Adrenal gland (tissue), 9 donors: ENCODE measurements at regions not wholly inside any gene's neighbourhood (a gene's known extent, or its start where the extent isn't known, plus 50 kb on each side); places are given as distances from the start of the nearest gene placed in this dataset.

ENCODE experiments used
- DNase-seq, 7 donors: peaks; one replicate each; pipeline ENCODE4 v3.0.0-alpha.2; 2019 to 2020
- H3K27ac ChIP-seq, 5 donors: fragments of 200-600 bp; sonication (generic) in 4 of 5; 1 replicate in 3 of 5; 2 replicates in 2 of 5; pipeline versions ENCODE4 v1.5.1 to v1.8.0; 2016 to 2020; ENCODE audit warnings: mild to moderate bottlenecking in 1 of 5
- H3K27me3 ChIP-seq: fragments of 200-600 bp; 2 replicates; pipeline ENCODE4 v1.8.0; 2021
- H3K36me3 ChIP-seq, 2 donors: fragments of 200-600 bp; replicated peaks in 1 of 2; 1 replicate in 1 of 2; 2 replicates in 1 of 2; pipeline versions ENCODE4 v1.5.1 to v1.8.0; 2018 to 2022
- H3K4me1 ChIP-seq, 2 donors: fragments of 200-600 bp; replicated peaks in 1 of 2; 1 replicate in 1 of 2; 2 replicates in 1 of 2; pipeline versions ENCODE4 v1.5.1 to v1.8.0; 2018 to 2021
- H3K4me3 ChIP-seq, 4 donors: fragments of 200-600 bp; sonication (generic) in 3 of 4; one replicate each; pipeline ENCODE4 v1.5.1; 2016 to 2018
- H3K9me3 ChIP-seq, 3 donors: fragments of 200-600 bp; sonication (generic) in 1 of 3; replicated peaks in 1 of 3; 1 replicate in 2 of 3; 2 replicates in 1 of 3; pipeline versions ENCODE4 v1.5.1 to v1.8.0; 2016 to 2021
- POLR2A ChIP-seq, 2 donors: fragments of 450-650 bp; IDR thresholded peaks; one replicate each; pipeline ENCODE4 v1.6.1; 2017; ENCODE audit warnings: antibody characterized with exemption in 2 of 2, mild to moderate bottlenecking in 2 of 2, moderate library complexity in 1 of 2
- WGBS, 4 donors: extraction: QIAGEN DNeasy Blood & Tissue Kit in 2 of 4; methylation state at CpG; one replicate each; pipeline versions ENCODE4 v1.1.5 to v1.1.7; 2013 to 2017; 5-methylcytosine and 5-hydroxymethylcytosine counted together
- intact Hi-C, 2 donors: fragments of 100-400 bp; cut with DNase I; formaldehyde crosslinking; loops; one replicate each; pipeline versions ENCODE4 v1.14.1 to v1.15.0; 2022 to 2023
- TF ChIP-seq, protein P1 (sequence below), 6 experiments: fragments of 450-650 bp in 4 of 6; fragments of 200-600 bp in 2 of 6; sonication (generic) in 1 of 6; IDR thresholded peaks; 1 replicate in 5 of 6; 2 replicates in 1 of 6; pipeline versions ENCODE4 v1.5.1 to v1.8.0; 2016 to 2021; ENCODE audit warnings: antibody characterized with exemption in 6 of 6, mild to moderate bottlenecking in 2 of 6, moderate library complexity in 1 of 6
- donor health status: healthy with polysubstance abuse.
- donor health status: Bipolar disorder and iron deficiency.
- donor health status: DM: yes; HTN: yes; CAD: no.
- donor health status: DM: no; HTN: no; CAD: no.
- donor health status: DM: no; HTN: no; CAD: no.

DNA sequence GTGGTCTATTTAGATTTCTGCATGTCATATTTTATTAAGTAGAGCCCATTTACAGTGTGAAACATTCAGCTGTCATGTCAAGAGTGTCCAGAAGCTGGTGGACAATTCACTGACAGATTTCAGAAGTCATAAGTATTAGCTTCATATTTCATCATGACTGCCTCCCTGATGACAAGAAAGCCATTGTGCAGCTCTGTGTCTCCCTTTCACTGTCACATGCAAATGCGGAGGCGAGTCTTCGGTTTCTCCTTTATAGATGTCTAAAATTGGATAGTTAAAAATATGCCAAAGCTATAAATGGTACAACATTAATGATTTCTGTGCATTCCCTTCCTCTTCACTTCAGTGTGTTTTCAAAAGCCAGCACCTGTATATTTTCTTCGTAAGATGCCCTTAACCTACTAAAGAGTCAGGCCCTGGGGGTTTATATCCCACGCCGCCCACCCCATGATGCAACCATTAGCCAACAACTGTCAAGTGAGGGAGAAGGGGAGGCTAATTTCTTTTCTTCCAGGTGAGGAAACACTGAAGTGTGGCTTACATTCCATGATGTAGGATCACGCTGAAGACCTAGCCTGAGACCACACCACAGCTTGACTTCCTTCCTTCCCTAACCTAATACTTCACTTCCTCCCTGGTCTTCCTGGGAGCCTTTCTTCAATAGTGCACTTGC is 99.6 kb upstream of the DDX18 start:
- H3K36me3 ChIP-seq = no peaks in the 10 kb centered on the region
- intact Hi-C loops = no loop called here
- H3K4me3 ChIP-seq = no peak overlapping the region
- H3K4me1 ChIP-seq = no peaks in the 10 kb centered on the region
- H3K27ac ChIP-seq = no peak overlapping the region
- TF ChIP-seq POLR2A (IDR thresholded peaks at IDR 0.05) = no peak
- TF ChIP-seq, protein P1, sequence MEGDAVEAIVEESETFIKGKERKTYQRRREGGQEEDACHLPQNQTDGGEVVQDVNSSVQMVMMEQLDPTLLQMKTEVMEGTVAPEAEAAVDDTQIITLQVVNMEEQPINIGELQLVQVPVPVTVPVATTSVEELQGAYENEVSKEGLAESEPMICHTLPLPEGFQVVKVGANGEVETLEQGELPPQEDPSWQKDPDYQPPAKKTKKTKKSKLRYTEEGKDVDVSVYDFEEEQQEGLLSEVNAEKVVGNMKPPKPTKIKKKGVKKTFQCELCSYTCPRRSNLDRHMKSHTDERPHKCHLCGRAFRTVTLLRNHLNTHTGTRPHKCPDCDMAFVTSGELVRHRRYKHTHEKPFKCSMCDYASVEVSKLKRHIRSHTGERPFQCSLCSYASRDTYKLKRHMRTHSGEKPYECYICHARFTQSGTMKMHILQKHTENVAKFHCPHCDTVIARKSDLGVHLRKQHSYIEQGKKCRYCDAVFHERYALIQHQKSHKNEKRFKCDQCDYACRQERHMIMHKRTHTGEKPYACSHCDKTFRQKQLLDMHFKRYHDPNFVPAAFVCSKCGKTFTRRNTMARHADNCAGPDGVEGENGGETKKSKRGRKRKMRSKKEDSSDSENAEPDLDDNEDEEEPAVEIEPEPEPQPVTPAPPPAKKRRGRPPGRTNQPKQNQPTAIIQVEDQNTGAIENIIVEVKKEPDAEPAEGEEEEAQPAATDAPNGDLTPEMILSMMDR (IDR thresholded peaks at IDR 0.05) = no peak
- no peaks in the 10 kb centered on the region for H3K27me3 ChIP-seq
- no peaks in the 10 kb centered on the region for H3K9me3 ChIP-seq
- WGBS, 4 donors = 72 to 84% (median 74%) methylated on average over 7 of the region's 7 CpGs
- DNase-seq = no peak

DNA sequence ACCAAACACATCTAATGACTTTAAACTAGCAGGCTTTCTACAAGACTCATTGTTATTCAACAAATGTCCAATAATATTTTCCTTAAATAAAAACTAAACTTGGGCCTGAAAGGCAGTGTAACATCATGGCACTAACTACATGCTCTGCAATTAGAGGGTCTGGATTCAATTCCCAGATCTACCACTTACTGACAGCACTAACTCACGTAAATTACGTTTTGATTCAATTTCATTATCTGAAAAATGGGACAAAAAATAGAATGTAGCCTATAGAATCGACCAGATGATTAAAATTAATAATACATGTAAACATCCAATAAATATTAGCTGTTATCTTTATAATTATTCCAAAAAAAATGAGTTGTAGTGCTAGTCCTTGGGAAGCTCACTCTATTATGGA is 98.0 kb upstream of the DDX18 start:
- TF ChIP-seq, protein P1 (IDR thresholded peaks at IDR 0.05) = no peak
- TF ChIP-seq POLR2A (IDR thresholded peaks at IDR 0.05) = no peak
- no peaks in the 10 kb centered on the region for H3K27me3 ChIP-seq
- no peak overlapping the region for H3K27ac ChIP-seq
- intact Hi-C loops = no loop called here
- no peaks in the 10 kb centered on the region for H3K4me1 ChIP-seq
- 63 to 65% (median 65%) methylated on average over 3 of the region's 3 CpGs for WGBS, 4 donors
- no peaks in the 10 kb centered on the region for H3K9me3 ChIP-seq
- no peak overlapping the region for H3K4me3 ChIP-seq
- H3K36me3 ChIP-seq = no peaks in the 10 kb centered on the region
- no peak for DNase-seq

DNA sequence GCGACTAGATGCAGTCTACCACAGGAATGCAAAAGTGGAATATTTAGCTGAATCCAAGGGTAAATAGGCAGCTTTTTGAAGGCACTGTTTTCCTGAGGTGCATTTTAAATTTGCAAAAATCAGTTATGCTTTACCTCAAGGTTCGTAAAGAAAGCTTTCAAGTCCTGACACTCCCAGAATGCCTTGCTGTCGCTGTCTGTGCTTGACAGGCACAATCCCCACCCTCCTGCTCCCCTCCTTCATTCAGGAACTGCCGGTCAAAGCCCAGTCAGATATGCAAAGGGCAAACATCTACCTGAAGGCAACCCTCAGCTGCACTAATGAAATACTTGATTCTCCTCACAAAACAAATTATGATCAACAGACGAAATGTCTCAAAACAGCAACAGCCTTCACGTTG is 97.4 kb upstream of the DDX18 start:
- intact Hi-C loops = no loop called here
- H3K27me3 ChIP-seq = no peaks in the 10 kb centered on the region
- no peaks in the 10 kb centered on the region for H3K36me3 ChIP-seq
- H3K9me3 ChIP-seq = no peaks in the 10 kb centered on the region
- H3K4me3 ChIP-seq = no peak overlapping the region
- 45 to 53% (median 47%) methylated on average over 6 of the region's 6 CpGs for WGBS, 4 donors
- DNase-seq = no peak
- no peaks in the 10 kb centered on the region for H3K4me1 ChIP-seq
- TF ChIP-seq, protein P1 (IDR thresholded peaks at IDR 0.05) = no peak
- TF ChIP-seq POLR2A (IDR thresholded peaks at IDR 0.05) = no peak
- H3K27ac ChIP-seq = no peak overlapping the region

DNA sequence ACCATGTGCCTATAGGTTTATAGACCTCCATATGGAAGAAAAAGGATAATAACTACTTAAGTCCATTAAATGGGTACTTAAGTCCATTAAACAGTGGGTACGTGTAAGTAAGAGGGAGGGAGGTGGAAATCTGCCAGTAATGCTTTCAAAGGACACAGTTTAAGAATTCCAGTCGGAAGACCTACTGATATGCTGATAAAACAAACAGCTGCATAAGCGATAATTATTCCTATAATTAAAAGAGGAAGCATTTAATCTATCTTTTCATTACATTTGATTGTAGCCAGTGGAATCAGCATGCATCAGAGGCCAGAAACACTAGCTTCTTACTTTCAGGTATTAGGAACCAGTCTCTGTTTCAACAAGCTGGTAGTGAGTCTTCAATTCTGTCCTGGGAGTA is 96.4 kb upstream of the DDX18 start:
- no peaks in the 10 kb centered on the region for H3K27me3 ChIP-seq
- H3K4me1 ChIP-seq = no peaks in the 10 kb centered on the region
- TF ChIP-seq POLR2A (IDR thresholded peaks at IDR 0.05) = no peak
- TF ChIP-seq, protein P1 (IDR thresholded peaks at IDR 0.05) = no peak
- H3K9me3 ChIP-seq = no peaks in the 10 kb centered on the region
- no peak overlapping the region for H3K4me3 ChIP-seq
- intact Hi-C loops = no loop called here
- no peaks in the 10 kb centered on the region for H3K36me3 ChIP-seq
- DNase-seq = no peak
- H3K27ac ChIP-seq = no peak overlapping the region
- 42 to 45% (median 44%) methylated on average over 3 of the region's 3 CpGs for WGBS, 4 donors
